IMR-90 (cell line): ENCODE measurements at regions not wholly inside any gene's neighbourhood (a gene's known extent, or its start where the extent isn't known, plus 50 kb on each side); places are given as distances from the start of the nearest gene placed in this dataset.

Experiments
- CEBPB ChIP-seq: IDR thresholded peaks from 2 replicates; pipeline ENCODE4 v1.6.1; 2012; ENCODE audit warnings: low read depth, low read length, improper control_type of control experiment
- MXI1 ChIP-seq: IDR thresholded peaks from 2 replicates; pipeline ENCODE4 v1.6.1; 2012; ENCODE audit warnings: low read depth, mild to moderate bottlenecking, low read length, moderate library complexity, borderline replicate concordance
- POLR2A ChIP-seq: IDR thresholded peaks from 2 replicates; pipeline ENCODE4 v1.6.1; 2012; ENCODE audit warnings: mild to moderate bottlenecking, low read depth, low read length
- RAD21 ChIP-seq: IDR thresholded peaks from 2 replicates; pipeline ENCODE4 v1.6.1; 2012; ENCODE audit warnings: low read length, improper control_type of control experiment

- no peak for TF ChIP-seq POLR2A
- TF ChIP-seq RAD21 = no peak
- TF ChIP-seq MXI1 = no peak
- TF ChIP-seq CEBPB = no peak
Observed at GRCh38 chr13:107901996-107902562, 313.3 kb downstream of the LIG4 start.
